Endothelial cell of umbilical vein (primary cell): ENCODE measurements at regions not wholly inside any gene's neighbourhood (a gene's known extent, or its start where the extent isn't known, plus 50 kb on each side); places are given as distances from the start of the nearest gene placed in this dataset.

Experiments used
- BruUV-seq: library from RNA; stranded (reverse); fragments of 400-500 nt; replicated peaks from 2 replicates; lab custom pipeline; 2021; lab: Mats Ljungman, UMichigan
- CTCF ChIA-PET: fragments of 300-600, 350-600 bp; sonication (Branson Sonifier 250); formaldehyde crosslinking; loops from one replicate; lab custom pipeline; 2021; ENCODE audit warnings: antibody characterized with exemption, inconsistent platforms; lab: Charles Lee
- POLR2A ChIA-PET: fragments of 300-600, 350-600 bp; sonication (Branson Sonifier 250); formaldehyde crosslinking; loops from one replicate; lab custom pipeline; 2021; ENCODE audit warnings: antibody characterized with exemption, inconsistent platforms; lab: Charles Lee
- DNase-seq: peaks from one replicate; pipeline ENCODE4 v3.0.0-alpha.2; 2011; ENCODE audit warnings: low read depth, low spot score
- FAIRE-seq: peaks from 2 replicates; lab custom pipeline; 2011; peaks lifted over from hg19 to GRCh38; lab: Jason Lieb, UNC
- H2AFZ ChIP-seq: 2 replicates; pipeline ENCODE4 v1.6.0; 2012; ENCODE audit warnings: low read depth, low read length, control low read depth, inconsistent platforms
- H3K27ac ChIP-seq: 2 replicates; pipeline ENCODE4 v1.5.1; 2011; ENCODE audit warnings: low read depth, mild to moderate bottlenecking, control low read depth, low read length, moderate library complexity; ENCODE audit not compliant: insufficient read depth
- H3K27me3 ChIP-seq, 2 experiments: 2 replicates each; pipeline versions ENCODE4 v1.6.0 to v1.6.1; 2011; ENCODE audit warnings: low read length in 2 of 2, mixed read lengths in 1 of 2; ENCODE audit not compliant: control insufficient read depth in 2 of 2, insufficient read depth in 2 of 2
- H3K36me3 ChIP-seq, 2 experiments: 2 replicates in 1 of 2; 3 replicates in 1 of 2; pipeline ENCODE4 v1.5.1; 2011; ENCODE audit warnings: low read length in 2 of 2, mild to moderate bottlenecking in 1 of 2, moderate library complexity in 1 of 2; ENCODE audit not compliant: control insufficient read depth in 2 of 2, insufficient read depth in 2 of 2; ENCODE audit errors: extremely low read depth in 1 of 2
- H3K4me1 ChIP-seq: 3 replicates; pipeline ENCODE4 v1.5.1; 2011; ENCODE audit warnings: mild to moderate bottlenecking, low read length; ENCODE audit not compliant: control insufficient read depth, insufficient read depth; ENCODE audit errors: extremely low read depth
- H3K4me2 ChIP-seq: 2 replicates; pipeline ENCODE4 v1.6.1; 2011; ENCODE audit warnings: low read length, control low read depth, mixed read lengths; ENCODE audit not compliant: insufficient read depth
- H3K4me3 ChIP-seq, 3 experiments: fragments of 200-600 bp in 1 of 3; sonication (generic), shearing (Covaris generic) in 1 of 3; replicated peaks in 1 of 3; 2 replicates each; pipeline ENCODE4 v1.5.1; 2011 to 2016; ENCODE audit warnings: control low read depth in 3 of 3, low read length in 3 of 3, mild to moderate bottlenecking in 2 of 3, inconsistent platforms in 1 of 3, low read depth in 1 of 3, moderate library complexity in 1 of 3; ENCODE audit not compliant: insufficient read depth in 1 of 3
- H3K79me2 ChIP-seq: 2 replicates; pipeline ENCODE4 v1.6.0; 2012; ENCODE audit warnings: low read length, inconsistent platforms; ENCODE audit not compliant: control insufficient read depth, insufficient read depth
- H3K9ac ChIP-seq: replicated peaks from 2 replicates; pipeline ENCODE3; 2011; ENCODE audit warnings: low read length, control low read depth; ENCODE audit not compliant: insufficient read depth; ENCODE audit errors: extremely low read depth
- H3K9me1 ChIP-seq: replicated peaks from 3 replicates; pipeline ENCODE4 v1.6.0; 2011; ENCODE audit warnings: mild to moderate bottlenecking, low read length; ENCODE audit not compliant: control insufficient read depth, insufficient read depth; ENCODE audit errors: extremely low read depth
- H3K9me3 ChIP-seq: replicated peaks from 2 replicates; pipeline ENCODE4 v1.5.1; 2012; ENCODE audit warnings: low read length, inconsistent platforms; ENCODE audit not compliant: control insufficient read depth, insufficient read depth
- H4K20me1 ChIP-seq: replicated peaks from 2 replicates; pipeline ENCODE3; 2011; ENCODE audit warnings: mild to moderate bottlenecking, low read length; ENCODE audit not compliant: control insufficient read depth, insufficient read depth; ENCODE audit errors: extremely low read depth
- CTCF ChIP-seq, 2 donors: IDR thresholded peaks; 1 replicate in 1 of 2; 2 replicates in 1 of 2; pipeline ENCODE4 v1.5.1; 2011; ENCODE audit warnings: low read length in 2 of 2, mild to moderate bottlenecking in 2 of 2, moderate library complexity in 2 of 2, control low read depth in 1 of 2, inconsistent platforms in 1 of 2, low read depth in 1 of 2; ENCODE audit not compliant: insufficient read depth in 1 of 2; ENCODE audit errors: extremely low read depth in 1 of 2
- EZH2 ChIP-seq: IDR thresholded peaks from 2 replicates; pipeline ENCODE4 v1.6.1; 2012; ENCODE audit warnings: borderline replicate concordance, low read depth, mild to moderate bottlenecking, moderate library complexity, low read length, inconsistent platforms; ENCODE audit not compliant: severe bottlenecking
- FOS ChIP-seq: IDR thresholded peaks from 2 replicates; pipeline ENCODE4 v1.6.1; 2011; ENCODE audit warnings: mild to moderate bottlenecking, low read length, moderate library complexity, borderline replicate concordance; ENCODE audit not compliant: insufficient read depth
- GATA2 ChIP-seq: IDR thresholded peaks from 2 replicates; pipeline ENCODE4 v1.7.0; 2011; ENCODE audit warnings: low read depth, mild to moderate bottlenecking, moderate library complexity, mixed read lengths, low read length; ENCODE audit not compliant: insufficient read length, insufficient read depth
- JUN ChIP-seq: IDR thresholded peaks from 2 replicates; pipeline ENCODE4 v1.6.1; 2011; ENCODE audit warnings: borderline replicate concordance, low read depth; ENCODE audit not compliant: insufficient read length, insufficient read depth
- MAX ChIP-seq: IDR thresholded peaks from 2 replicates; pipeline ENCODE4 v1.6.1; 2011; ENCODE audit not compliant: insufficient read depth, insufficient read length
- MYC ChIP-seq: IDR thresholded peaks from one replicate; pipeline ENCODE4 v1.6.1; 2011; ENCODE audit warnings: mild to moderate bottlenecking, low read depth, low read length
- POLR2A ChIP-seq: IDR thresholded peaks from 2 replicates; pipeline ENCODE4 v1.6.1; 2012; ENCODE audit warnings: low read depth, mild to moderate bottlenecking, control low read depth, low read length
- POLR2AphosphoS5 ChIP-seq: IDR thresholded peaks from 2 replicates; pipeline ENCODE4 v1.6.1; 2012; ENCODE audit warnings: low read depth, mild to moderate bottlenecking, control low read depth, low read length, moderate library complexity; ENCODE audit not compliant: insufficient read depth
- dilution Hi-C: fragments of 300-500 bp; cut with MboI; formaldehyde crosslinking; loops from one replicate; pipeline ENCODE4 v1.15.0; 2019; ENCODE audit warnings: low sequenced_read_pairs; ENCODE audit not compliant: extremely low pct_ligation_motif_present
- intact Hi-C: fragments of 100-400 bp; cut with micrococcal nuclease; formaldehyde crosslinking; loops from one replicate; pipeline ENCODE4 v1.10.0; 2022

- ChIA-PET CTCF (interaction anchor here (1.2 kb wide), 1 partner anchor 8 kb away, joined by 4 read pairs; no protein-coding TSS in a partner anchor), POLR2A (no interaction called here)
- H3K36me3 ChIP-seq, result no peaks in the 10 kb centered on the region
- dilution Hi-C loops, result no loop called here
- H3K9me1 ChIP-seq, result no peaks in the 10 kb centered on the region
- no peak for TF ChIP-seq POLR2A
- no peak for TF ChIP-seq EZH2
- no peak for TF ChIP-seq FOS
- TF ChIP-seq MAX, result no peak
- H3K4me1 ChIP-seq, result no peaks in the 10 kb centered on the region
- no peak overlapping the region for H3K9ac ChIP-seq
- intact Hi-C loops, result no loop called here
- no peaks in the 10 kb centered on the region for H3K79me2 ChIP-seq
- no peaks in the 10 kb centered on the region for H3K9me3 ChIP-seq
- H4K20me1 ChIP-seq, result no peaks in the 10 kb centered on the region
- H3K27me3 ChIP-seq, result peaks cover 0 to 6% of the 10 kb centered on the region in 2 experiments
- no peak overlapping the region for H3K4me3 ChIP-seq
- H2AFZ ChIP-seq, result no peak overlapping the region
- DNase-seq, result no peak
- no TSS peak for BruUV-seq
- FAIRE-seq, result no peak
- H3K4me2 ChIP-seq, result no peak overlapping the region
- no peak overlapping the region for H3K27ac ChIP-seq
Observed at GRCh38 chr15:70179309-70179892, 81.7 kb upstream of the TLE3 start.

- Histone ChIP-seq H4K20me1 (no peaks in the 10 kb centered on the region), H3K27me3 (peaks cover 2 to 12% of the 10 kb centered on the region in 2 experiments), H3K9me1 (no peaks in the 10 kb centered on the region), H3K36me3 (no peaks in the 10 kb centered on the region), H3K4me2 (no peak overlapping the region), H3K9me3 (no peaks in the 10 kb centered on the region), H3K9ac (no peak overlapping the region), H3K4me1 (no peaks in the 10 kb centered on the region), H3K27ac (no peak overlapping the region), H3K4me3 (no peak overlapping the region), H3K79me2 (no peaks in the 10 kb centered on the region), H2AFZ (no peak overlapping the region)
- TF ChIP-seq FOS (no peak), CTCF (IDR thresholded peaks at IDR 0.05; ENCODE audit: extremely low read depth in 1 of 2, insufficient read depth in 1 of 2, low read depth in 1 of 2, low read length in 2 of 2) (no peak), POLR2AphosphoS5 (no peak), POLR2A (no peak), MAX (no peak), GATA2 (no peak), EZH2 (no peak), MYC (no peak), JUN (no peak)
- ChIA-PET CTCF (no interaction called here), POLR2A (no interaction called here)
- DNase-seq (no peak), FAIRE-seq (no peak)
- BruUV-seq, result no TSS peak
- intact Hi-C loops, result no loop called here
- dilution Hi-C loops, result no loop called here
Observed at GRCh38 chr15:70178335-70179084, 80.8 kb upstream of the TLE3 start.
